Hippocampal formation (tissue), 2 donors: ENCODE measurements at regions not wholly inside any gene's neighbourhood (a gene's known extent, or its start where the extent isn't known, plus 50 kb on each side); places are given as distances from the start of the nearest gene placed in this dataset.

Experiments used
- DNase-seq, 2 donors: peaks; one replicate each; lab custom pipeline; 2025; lab: John Stamatoyannopoulos, UW

DNA sequence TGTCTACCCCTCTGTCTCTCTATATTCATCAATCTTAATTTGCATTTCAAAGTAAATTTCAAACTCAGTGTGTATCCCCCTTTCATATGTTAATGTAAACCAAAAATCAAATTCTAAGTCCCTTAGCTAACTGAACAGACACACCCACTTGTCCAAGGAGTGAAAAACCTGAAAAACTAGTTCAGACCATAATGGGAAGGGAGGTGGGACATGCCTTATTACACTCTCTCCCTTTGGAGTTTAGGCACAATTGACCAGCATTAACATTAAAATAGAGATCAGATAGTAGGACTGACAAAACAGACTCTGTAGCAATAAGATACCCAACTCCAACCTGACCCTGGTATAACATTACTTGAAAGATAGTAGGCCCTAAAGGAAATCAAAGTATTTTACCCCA, 247.7 kb upstream of the GADL1 start:
- DNase-seq = no peak

- no peak for DNase-seq
Observed at GRCh38 chr3:31142543-31142942, 248.1 kb upstream of the GADL1 start.

DNA sequence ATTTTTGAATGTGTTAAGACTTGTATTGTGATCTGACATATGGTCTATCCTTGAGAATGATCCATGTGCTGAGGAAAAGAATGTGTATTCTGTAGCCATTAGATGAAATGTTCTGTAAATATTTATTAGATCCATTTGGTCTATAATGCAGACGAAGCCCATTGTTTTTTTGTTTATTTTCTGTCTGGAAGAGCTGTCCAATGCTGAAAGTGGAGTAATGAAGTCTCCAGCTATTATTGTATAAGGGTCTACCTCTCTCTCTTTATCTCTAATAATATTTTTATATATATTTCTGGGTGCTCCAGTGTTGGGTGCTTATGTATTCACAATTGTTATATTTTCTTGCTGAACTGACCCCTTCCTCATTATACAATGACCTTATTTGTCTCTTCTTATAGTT, 250.6 kb upstream of the GADL1 start:
- no peak for DNase-seq

GRCh38 chr3:31147550-31147949, 253.1 kb upstream of the GADL1 start:
- no peak for DNase-seq

DNA sequence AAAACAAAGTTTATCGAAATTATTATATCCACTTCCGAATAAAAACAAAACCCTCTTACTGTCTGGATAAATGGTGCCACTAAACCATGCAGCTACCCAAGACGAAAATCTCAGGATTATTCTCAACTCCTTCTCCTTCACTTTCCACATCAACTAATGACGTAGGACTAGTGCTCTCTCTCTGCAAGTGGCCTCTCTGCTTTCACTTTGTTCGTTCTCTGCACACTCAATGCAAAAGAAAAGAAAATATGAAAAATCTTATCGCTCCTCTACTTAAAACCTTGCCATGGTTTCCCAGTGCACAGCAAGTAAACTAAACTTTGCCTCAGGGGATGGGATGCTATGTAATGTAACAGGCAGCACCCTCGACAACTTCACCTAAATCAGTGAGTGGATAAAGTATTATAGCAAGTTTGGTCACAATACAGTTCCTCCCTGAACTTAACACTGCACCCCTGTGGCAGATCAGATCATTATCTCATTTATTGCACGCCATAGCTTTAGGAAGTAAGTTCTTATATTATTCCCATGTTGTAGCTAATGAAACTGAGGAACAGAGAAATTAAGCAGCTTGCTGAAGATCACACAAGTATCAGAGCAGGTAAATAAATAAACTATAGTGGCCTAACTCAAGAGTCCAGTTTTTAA, 262.7 kb upstream of the GADL1 start:
- no peak for DNase-seq

DNA sequence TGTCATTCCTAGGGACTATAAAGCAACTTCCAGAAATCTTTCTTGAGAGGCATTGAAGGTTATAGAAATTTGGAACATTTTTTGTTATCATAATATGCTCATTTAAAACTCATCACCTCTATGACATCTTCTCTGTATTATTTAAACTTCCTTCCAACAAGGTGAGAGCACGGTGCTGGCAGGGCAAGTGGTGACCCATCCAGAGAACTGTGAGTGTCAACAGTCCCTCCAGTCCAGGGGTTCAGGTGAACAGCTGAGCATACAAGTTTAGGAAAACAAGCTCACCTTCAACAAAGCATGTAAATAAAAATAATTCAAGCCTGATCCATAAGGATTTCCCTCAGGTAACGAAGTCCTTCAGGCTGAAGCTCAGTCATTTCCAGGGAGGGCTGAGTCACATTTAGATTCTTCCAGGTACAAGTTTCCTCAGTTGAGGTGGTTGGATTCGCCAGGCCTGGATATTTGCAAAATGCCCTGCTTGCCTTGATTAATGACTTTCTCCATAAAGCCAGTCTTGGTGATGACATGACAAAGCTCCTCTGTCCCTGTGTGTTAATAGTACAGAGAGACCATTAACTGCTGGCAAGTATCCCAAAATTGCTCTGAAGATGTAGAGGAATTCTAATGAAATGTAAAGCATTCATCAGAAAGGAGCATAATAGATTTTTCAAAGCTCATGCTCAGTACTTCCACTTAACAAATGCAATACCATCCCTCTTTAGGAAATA, 263.6 kb upstream of the GADL1 start:
- DNase-seq = no peak

GRCh38 chr3:31159331-31160039, 265.0 kb upstream of the GADL1 start:
- DNase-seq = no peak

DNA sequence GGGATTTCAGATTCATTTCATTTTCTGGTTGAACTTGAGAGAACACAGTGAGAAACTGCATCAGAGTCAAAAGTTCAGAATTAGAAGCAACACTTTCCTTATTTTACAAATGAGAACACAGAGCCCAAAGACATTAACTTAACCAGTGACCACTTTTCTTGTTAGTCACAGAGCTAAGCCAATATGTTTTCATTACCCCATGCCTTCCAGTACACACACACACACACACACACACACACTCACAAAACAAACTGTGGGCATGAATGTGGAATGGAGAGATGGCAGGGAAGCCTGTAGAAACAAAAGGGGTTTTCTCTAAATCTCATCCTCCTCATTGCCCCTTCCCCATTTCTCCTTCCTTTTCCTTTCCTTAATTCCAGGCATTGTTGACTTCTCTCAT, 267.4 kb upstream of the GADL1 start:
- no peak for DNase-seq

GRCh38 chr3:31164381-31164780, 269.9 kb upstream of the GADL1 start:
- no peak for DNase-seq

DNA sequence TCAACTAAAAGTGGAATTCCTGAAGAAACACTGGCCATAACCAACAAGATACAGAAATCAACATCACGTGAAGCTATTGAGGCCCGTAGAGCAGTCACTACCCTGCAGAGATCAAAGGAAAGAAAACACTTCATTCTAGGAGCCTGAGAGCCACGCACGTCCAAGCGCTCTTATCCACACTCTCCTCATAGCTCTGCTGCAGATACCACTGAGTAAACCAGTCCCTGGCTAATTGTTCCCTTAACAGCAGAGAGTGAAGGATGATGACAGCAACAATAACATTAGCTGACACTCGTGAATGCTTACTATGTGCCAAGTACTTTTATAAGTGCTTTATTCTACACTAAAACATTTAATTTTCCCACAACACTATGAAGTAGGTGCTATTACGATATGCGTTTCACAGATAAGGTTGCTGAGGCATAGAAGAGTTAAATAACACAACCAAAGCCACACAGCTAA, 271.0 kb upstream of the GADL1 start:
- no peak for DNase-seq

GRCh38 chr3:31166249-31166885, 271.9 kb upstream of the GADL1 start:
- no peak for DNase-seq

GRCh38 chr3:31167666-31168065, 273.2 kb upstream of the GADL1 start:
- DNase-seq = no peak

DNA sequence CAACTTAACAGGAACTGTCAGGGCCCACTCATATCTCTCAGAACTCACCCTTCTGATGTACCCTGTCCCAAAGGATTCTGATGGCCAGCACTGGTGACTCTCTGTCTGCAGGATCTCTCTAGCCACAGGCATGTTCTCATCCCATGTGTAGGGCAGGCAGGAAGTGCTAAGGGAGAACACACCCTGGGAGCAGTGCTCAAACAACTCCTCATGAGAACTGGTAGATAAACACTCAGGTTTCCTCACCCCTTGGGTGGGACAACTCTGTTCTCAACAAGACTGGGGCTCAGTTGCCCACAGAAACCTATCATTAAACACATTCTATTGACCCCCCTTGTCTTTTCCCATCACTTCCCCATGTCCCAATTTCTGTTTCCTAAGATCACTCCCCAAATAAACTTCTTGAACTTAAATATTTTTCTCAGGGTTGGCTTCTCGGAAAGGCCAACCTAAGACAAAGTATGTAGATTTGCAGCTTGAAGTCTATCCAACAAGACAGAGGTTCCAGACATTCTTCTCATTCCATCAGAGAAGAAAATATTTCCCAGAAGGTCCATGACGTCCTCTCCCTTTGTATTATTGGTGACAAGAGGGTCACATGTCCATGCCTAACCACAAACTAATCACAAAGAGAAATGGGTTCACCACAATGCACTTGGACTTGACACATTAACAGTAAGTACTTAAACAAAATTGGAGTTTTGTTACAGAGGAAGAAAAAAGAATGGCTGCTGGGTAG, 276.6 kb upstream of the GADL1 start:
- no peak for DNase-seq

- DNase-seq = no peak
Observed at GRCh38 chr3:31172336-31172735, 277.9 kb upstream of the GADL1 start.

DNA sequence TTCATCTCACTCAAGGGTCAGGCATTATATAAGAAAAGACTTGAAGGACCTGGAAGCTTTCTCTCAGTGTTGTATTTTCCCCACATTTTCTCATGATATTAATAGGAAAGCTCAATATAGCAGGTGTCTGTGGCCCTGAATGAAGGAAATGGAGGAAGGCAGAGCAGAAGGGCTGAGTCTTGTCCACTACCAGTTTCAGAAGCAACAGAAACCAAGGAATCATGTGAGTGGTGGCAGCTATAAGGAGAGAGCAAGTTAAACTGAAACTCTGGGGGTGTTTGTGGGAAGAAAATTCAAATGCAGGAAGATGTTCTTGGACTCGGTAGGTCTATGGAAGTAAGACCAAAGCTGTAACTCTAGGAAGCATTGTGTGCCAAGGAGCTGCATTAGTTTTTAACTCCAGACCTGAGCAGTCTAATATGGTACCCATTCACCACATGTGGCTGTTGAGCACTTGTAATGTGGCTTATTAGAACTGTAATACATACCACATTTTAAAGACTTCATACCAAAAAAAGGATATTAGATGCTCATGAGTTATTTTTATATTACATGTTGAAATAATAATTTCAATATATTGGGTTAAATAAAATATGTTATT, 278.8 kb upstream of the GADL1 start:
- DNase-seq = no peak

DNA sequence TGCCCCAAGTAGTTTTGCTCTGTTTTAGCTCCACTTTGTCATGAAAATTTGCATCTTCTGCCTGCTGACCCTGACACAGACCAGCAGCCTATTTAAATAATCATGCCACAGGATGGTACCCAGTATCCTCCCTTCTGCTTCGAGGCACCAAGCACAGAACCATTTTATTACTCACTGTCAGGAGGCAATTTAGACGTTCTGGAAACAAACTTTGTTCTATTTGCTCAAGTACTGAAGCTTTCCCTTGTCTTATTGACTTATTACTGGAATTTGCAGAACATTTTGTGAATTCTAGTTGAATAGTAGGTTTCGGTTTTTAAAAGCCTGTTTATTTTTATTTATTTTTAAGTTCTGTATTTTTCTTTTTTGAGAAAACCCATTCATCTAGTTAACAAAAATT, 279.6 kb upstream of the GADL1 start:
- no peak for DNase-seq

GRCh38 chr3:31176045-31176444, 281.6 kb upstream of the GADL1 start:
- DNase-seq = no peak

DNA sequence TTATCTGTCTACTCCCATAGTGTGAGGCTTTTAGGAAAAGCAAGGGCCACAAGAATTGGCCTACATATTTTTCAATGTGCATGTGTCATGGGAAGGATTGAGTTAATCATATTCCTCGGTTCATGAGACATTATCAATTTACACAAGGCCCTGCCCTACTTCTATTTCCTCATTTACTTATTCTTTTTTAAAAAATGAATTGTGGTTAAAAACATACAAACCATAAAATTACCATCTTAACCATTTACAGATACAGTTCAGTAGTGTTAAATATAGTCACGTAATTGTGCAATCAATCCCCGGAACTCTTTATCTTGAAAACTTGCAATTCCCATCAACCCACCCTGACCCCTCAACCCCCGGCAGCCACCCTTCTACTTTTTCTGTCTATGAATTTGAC, 284.0 kb upstream of the GADL1 start:
- DNase-seq = no peak

GRCh38 chr3:31179768-31180167, 285.3 kb upstream of the GADL1 start:
- no peak for DNase-seq

DNA sequence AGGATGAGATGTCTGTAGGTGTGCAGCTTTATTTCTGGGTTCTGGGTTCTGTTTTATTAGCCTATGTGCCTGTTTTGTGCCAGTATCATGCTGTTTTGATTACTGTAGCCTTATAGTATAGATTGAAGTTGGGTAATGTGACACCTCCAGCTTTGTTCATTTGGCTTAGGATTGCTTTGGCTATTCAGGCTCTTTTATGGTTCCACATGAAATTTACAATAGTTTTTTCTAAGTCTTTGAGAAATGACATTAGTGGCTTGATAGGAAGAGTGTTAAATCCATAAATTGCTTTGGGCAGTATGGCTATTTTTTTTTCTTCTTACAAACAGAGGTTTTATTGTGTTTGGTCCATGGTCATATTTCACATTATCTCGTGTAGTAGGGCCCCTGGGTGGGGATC, 285.8 kb upstream of the GADL1 start:
- DNase-seq = no peak

DNA sequence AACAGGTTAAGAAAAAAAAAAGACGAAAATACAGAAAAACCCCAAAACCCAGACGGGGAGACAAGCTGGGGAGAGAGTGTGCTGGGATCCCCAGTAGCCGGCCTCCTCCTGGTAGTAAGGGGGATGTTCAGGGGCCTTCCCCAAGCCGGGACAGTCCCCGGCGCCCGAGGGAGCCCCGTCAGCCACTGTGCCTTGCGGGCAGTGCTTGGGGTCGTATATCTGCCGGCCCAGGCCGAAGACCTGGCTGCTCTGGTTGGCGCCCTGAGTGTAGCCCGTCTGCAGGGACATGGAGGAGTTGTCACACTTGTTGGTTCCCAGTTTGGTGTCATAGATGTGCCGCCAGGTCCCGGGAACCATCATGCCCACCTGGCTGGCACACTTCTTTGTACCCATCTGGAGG, 287.2 kb upstream of the GADL1 start:
- DNase-seq = no peak

DNA sequence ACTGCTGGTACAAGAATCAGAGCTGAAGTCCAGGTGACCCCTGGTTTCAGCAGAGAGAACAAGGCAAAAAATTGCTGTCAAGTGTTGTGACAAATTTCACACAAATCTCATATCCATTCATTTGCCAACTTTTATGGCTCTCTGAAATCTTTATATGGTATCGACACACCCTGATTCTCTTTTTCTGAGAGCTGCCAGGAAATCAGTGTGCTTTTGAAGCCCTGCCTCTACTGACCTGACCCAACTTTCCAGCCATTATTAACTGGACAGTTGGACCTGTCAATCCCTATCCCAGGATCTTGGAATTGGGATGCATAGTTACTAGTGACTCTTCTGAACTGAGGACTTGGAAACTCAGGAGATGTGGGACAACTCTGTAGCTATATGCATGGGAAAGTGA, 288.2 kb upstream of the GADL1 start:
- no peak for DNase-seq
